DND-41 (cell line): ENCODE measurements at regions not wholly inside any gene's neighbourhood (a gene's known extent, or its start where the extent isn't known, plus 50 kb on each side); places are given as distances from the start of the nearest gene placed in this dataset.

Experiments
- ATAC-seq: fragments of 200-7000 bp; cut with Tn5 transposase; 3 replicates; pipeline ENCODE4 v1.9.1; 2021; ENCODE audit warnings: low read depth; ENCODE audit not compliant: insufficient read depth
- DNase-seq: peaks from one replicate; pipeline ENCODE4 v3.0.0-alpha.2; 2020
- H2AFZ ChIP-seq: 2 replicates; pipeline ENCODE4 v1.6.0; 2012; ENCODE audit warnings: low read depth, low read length
- H3K27ac ChIP-seq: 2 replicates; pipeline ENCODE4 v1.5.1; 2012; ENCODE audit warnings: low read length, inconsistent platforms
- H3K27me3 ChIP-seq: fragments of 200-600 bp; sonication (generic); 2 replicates; pipeline ENCODE4 v1.6.0; 2012; ENCODE audit warnings: low read length, mild to moderate bottlenecking, inconsistent platforms; ENCODE audit not compliant: insufficient read depth, poor library complexity
- H3K36me3 ChIP-seq: 2 replicates; pipeline ENCODE4 v1.5.1; 2012; ENCODE audit warnings: low read length, inconsistent platforms; ENCODE audit not compliant: insufficient read depth
- H3K4me1 ChIP-seq: 2 replicates; pipeline ENCODE4 v1.5.1; 2012; ENCODE audit warnings: mild to moderate bottlenecking, low read length; ENCODE audit not compliant: insufficient read depth
- H3K4me2 ChIP-seq: 2 replicates; pipeline ENCODE4 v1.6.0; 2012; ENCODE audit warnings: mild to moderate bottlenecking, moderate library complexity, low read length, inconsistent platforms; ENCODE audit not compliant: insufficient read depth
- H3K4me3 ChIP-seq, 2 experiments: fragments of 200-600 bp in 1 of 2; shearing (Covaris generic) in 1 of 2; 2 replicates each; pipeline ENCODE4 v1.5.1; 2012 to 2016; ENCODE audit warnings: inconsistent platforms in 2 of 2, low read length in 2 of 2, mild to moderate bottlenecking in 2 of 2, low read depth in 1 of 2, moderate library complexity in 1 of 2
- H3K79me2 ChIP-seq: 2 replicates; pipeline ENCODE4 v1.6.0; 2012; ENCODE audit warnings: low read length, inconsistent platforms; ENCODE audit not compliant: insufficient read depth
- H3K9ac ChIP-seq: 2 replicates; pipeline ENCODE4 v1.6.0; 2012; ENCODE audit warnings: low read depth, mild to moderate bottlenecking, inconsistent platforms, low read length, moderate library complexity
- H3K9me3 ChIP-seq: 2 replicates; pipeline ENCODE4 v1.5.1; 2012; ENCODE audit warnings: low read length, moderate library complexity, mild to moderate bottlenecking, inconsistent platforms; ENCODE audit not compliant: insufficient read depth, severe bottlenecking
- H4K20me1 ChIP-seq: 2 replicates; pipeline ENCODE4 v1.6.0; 2012; ENCODE audit warnings: low read length; ENCODE audit not compliant: insufficient read depth
- EZH2 ChIP-seq: IDR thresholded peaks from 3 replicates; pipeline ENCODE4 v1.6.1; 2012; ENCODE audit warnings: borderline replicate concordance, low read depth, mild to moderate bottlenecking, moderate library complexity, low read length, inconsistent platforms; ENCODE audit not compliant: severe bottlenecking
- TF ChIP-seq, protein P1 (sequence below): IDR thresholded peaks from 2 replicates; pipeline ENCODE4 v1.5.1; 2012; ENCODE audit warnings: borderline replicate concordance, low read length, moderate library complexity, mild to moderate bottlenecking; ENCODE audit not compliant: poor library complexity, severe bottlenecking; ENCODE audit errors: extremely low read depth

DNA sequence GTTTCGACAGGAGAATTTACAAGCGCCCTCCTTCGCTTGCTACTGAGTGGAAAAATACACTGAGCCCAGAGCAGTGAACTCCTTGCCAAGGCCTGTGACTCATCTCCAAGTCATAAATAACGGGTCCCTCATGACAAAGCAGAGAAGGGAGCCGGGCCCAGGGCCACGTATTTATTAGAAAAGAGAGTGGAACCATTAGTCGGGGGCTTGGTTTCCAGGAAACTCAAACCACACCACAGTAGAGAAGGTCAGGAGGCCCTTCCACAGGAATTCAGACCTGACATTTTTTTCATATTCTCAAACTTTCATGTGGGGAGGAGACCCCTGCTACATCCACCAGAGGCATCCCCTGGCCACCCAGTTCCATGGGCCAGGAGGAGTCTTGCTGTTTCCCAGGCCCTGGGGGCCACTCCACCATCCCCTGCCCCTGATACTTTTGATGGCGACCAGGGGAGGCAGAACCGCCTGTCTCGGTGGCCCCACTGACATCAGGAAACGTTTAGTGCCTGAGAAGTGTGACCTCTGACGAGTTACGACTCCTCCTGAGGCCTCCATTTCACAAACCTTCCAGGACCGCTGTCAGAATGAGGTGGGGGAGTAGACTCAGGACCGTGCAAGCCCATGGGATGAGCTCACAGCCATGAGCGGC is 289.7 kb downstream of the DYSF start:
- H4K20me1 ChIP-seq = no peaks in the 10 kb centered on the region
- no peak overlapping the region for H3K27ac ChIP-seq
- no peak overlapping the region for H3K9ac ChIP-seq
- peaks cover 4% of the 10 kb centered on the region for H3K27me3 ChIP-seq
- no peak overlapping the region for H2AFZ ChIP-seq
- no peaks in the 10 kb centered on the region for H3K36me3 ChIP-seq
- no peak overlapping the region for H3K4me3 ChIP-seq
- H3K4me2 ChIP-seq = no peak overlapping the region
- TF ChIP-seq, protein P1, sequence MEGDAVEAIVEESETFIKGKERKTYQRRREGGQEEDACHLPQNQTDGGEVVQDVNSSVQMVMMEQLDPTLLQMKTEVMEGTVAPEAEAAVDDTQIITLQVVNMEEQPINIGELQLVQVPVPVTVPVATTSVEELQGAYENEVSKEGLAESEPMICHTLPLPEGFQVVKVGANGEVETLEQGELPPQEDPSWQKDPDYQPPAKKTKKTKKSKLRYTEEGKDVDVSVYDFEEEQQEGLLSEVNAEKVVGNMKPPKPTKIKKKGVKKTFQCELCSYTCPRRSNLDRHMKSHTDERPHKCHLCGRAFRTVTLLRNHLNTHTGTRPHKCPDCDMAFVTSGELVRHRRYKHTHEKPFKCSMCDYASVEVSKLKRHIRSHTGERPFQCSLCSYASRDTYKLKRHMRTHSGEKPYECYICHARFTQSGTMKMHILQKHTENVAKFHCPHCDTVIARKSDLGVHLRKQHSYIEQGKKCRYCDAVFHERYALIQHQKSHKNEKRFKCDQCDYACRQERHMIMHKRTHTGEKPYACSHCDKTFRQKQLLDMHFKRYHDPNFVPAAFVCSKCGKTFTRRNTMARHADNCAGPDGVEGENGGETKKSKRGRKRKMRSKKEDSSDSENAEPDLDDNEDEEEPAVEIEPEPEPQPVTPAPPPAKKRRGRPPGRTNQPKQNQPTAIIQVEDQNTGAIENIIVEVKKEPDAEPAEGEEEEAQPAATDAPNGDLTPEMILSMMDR = no peak
- TF ChIP-seq EZH2 = no peak
- no peaks in the 10 kb centered on the region for H3K9me3 ChIP-seq
- DNase-seq (no peak), ATAC-seq (no peak)
- no peaks in the 10 kb centered on the region for H3K4me1 ChIP-seq
- no peaks in the 10 kb centered on the region for H3K79me2 ChIP-seq

DNA sequence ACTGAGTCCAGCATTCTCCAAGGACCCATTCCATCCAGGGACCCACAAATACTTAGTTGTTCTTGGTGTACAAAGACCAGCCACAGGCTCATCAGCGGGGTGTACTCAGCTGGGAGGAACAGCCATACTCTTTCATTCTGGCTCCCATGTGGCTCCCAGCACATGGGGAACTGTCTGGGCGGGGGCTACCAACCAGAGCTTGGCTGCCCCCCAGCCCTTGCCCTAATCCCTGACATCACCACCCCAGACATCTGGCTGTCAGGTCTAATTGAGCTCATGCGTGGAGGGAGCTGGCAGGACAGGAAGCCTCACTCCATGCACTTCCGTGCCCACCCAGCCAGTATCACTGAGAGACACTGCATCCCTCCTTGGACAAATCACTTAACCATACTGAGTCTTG is 283.6 kb downstream of the DYSF start:
- H3K4me1 ChIP-seq = no peaks in the 10 kb centered on the region
- no peak overlapping the region for H3K4me2 ChIP-seq
- no peaks in the 10 kb centered on the region for H3K27me3 ChIP-seq
- ATAC-seq (no peak), DNase-seq (no peak)
- no peak overlapping the region for H3K27ac ChIP-seq
- H3K4me3 ChIP-seq = no peak overlapping the region
- H2AFZ ChIP-seq = no peak overlapping the region
- no peaks in the 10 kb centered on the region for H3K9me3 ChIP-seq
- no peaks in the 10 kb centered on the region for H3K79me2 ChIP-seq
- H3K36me3 ChIP-seq = no peaks in the 10 kb centered on the region
- no peak overlapping the region for H3K9ac ChIP-seq
- TF ChIP-seq EZH2 = no peak
- TF ChIP-seq, protein P1 = no peak
- no peaks in the 10 kb centered on the region for H4K20me1 ChIP-seq

DNA sequence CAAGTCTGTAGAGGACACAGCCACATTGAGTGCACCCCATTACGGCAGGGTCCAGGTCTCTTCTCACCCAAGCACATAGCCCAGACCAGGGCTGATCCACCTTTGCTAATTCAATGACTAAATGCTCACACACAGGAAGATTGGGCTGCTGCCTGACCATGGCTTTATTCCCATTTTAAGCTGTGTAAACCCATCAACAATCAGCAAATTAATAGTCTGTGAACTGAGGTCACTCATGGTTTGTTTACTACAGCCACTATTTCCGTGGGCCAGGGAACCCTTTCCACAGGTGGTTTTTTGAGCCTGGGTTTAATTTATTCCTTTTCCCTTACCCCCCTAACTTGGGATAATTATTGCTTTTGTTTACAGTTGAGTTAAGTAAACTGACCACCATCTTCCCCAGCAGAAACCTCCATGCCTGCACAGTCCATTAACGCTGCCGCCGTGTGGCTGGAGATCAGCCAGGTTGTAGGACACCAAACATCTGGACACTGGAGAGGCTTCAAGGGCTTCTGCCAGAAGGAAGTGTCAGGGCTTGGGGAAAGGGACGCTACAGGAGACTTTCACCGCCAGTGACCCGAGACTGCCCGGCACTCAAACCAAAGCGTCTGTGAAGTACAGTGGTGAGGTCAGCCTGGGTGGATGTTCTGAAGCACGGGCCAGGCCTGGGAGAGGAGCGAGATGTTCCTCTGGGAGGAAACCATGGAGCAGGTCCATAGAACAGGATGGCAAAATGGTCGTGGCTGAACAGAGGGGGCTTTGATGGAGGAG is 282.9 kb downstream of the DYSF start:
- H3K27ac ChIP-seq = no peak overlapping the region
- H3K4me3 ChIP-seq = no peak overlapping the region
- H3K4me2 ChIP-seq = no peak overlapping the region
- ATAC-seq = no peak
- no peak overlapping the region for H2AFZ ChIP-seq
- no peaks in the 10 kb centered on the region for H3K27me3 ChIP-seq
- H3K9ac ChIP-seq = no peak overlapping the region
- no peaks in the 10 kb centered on the region for H4K20me1 ChIP-seq
- no peaks in the 10 kb centered on the region for H3K79me2 ChIP-seq
- no peak for DNase-seq
- TF ChIP-seq, protein P1 = no peak
- TF ChIP-seq EZH2 = no peak
- H3K9me3 ChIP-seq = no peaks in the 10 kb centered on the region
- H3K4me1 ChIP-seq = no peaks in the 10 kb centered on the region
- H3K36me3 ChIP-seq = no peaks in the 10 kb centered on the region
